ENCODE measurements at regions not wholly inside any gene's neighbourhood (a gene's known extent, or its start where the extent isn't known, plus 50 kb on each side); places are given as distances from the start of the nearest gene placed in this dataset.

DNA sequence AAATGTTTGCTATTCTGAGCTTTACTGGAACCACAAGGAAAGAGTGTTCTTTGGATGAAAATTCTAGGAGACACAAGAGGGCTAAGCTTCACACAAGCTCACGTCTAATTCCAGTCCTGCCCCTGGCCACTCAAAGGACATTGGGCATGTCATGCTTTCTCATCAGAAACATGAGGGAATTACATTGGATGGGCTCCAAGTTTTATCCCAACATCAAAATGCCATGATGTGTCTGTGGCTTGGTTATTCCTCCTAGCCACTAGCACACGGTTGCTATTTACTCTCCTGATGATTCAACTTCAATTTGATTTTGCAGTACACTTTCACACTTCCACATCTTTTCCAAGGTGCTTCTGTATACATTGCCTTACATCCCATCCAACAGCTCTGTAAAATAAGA is 149.6 kb upstream of the FAM9B start:
- Histone ChIP-seq H3K27me3 (ENCODE audit: insufficient read depth, poor library complexity, severe bottlenecking) (no peaks in the 10 kb centered on the region), H3K4me3 (replicated peaks; ENCODE audit: insufficient read depth, low read length) (no peak overlapping the region), H3K27ac (replicated peaks) (no peak overlapping the region)
- no peak for DNase-seq (ENCODE audit: low read depth in 1 of 2, low spot score in 1 of 2)
- TF ChIP-seq, protein P1, sequence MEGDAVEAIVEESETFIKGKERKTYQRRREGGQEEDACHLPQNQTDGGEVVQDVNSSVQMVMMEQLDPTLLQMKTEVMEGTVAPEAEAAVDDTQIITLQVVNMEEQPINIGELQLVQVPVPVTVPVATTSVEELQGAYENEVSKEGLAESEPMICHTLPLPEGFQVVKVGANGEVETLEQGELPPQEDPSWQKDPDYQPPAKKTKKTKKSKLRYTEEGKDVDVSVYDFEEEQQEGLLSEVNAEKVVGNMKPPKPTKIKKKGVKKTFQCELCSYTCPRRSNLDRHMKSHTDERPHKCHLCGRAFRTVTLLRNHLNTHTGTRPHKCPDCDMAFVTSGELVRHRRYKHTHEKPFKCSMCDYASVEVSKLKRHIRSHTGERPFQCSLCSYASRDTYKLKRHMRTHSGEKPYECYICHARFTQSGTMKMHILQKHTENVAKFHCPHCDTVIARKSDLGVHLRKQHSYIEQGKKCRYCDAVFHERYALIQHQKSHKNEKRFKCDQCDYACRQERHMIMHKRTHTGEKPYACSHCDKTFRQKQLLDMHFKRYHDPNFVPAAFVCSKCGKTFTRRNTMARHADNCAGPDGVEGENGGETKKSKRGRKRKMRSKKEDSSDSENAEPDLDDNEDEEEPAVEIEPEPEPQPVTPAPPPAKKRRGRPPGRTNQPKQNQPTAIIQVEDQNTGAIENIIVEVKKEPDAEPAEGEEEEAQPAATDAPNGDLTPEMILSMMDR (IDR thresholded peaks at IDR 0.05; ENCODE audit: insufficient read depth, low read length) = no peak
- TF ChIP-seq SPI1 (IDR thresholded peaks at IDR 0.05; ENCODE audit: borderline replicate concordance, low read depth) = no peak
- TF ChIP-seq, protein P2, sequence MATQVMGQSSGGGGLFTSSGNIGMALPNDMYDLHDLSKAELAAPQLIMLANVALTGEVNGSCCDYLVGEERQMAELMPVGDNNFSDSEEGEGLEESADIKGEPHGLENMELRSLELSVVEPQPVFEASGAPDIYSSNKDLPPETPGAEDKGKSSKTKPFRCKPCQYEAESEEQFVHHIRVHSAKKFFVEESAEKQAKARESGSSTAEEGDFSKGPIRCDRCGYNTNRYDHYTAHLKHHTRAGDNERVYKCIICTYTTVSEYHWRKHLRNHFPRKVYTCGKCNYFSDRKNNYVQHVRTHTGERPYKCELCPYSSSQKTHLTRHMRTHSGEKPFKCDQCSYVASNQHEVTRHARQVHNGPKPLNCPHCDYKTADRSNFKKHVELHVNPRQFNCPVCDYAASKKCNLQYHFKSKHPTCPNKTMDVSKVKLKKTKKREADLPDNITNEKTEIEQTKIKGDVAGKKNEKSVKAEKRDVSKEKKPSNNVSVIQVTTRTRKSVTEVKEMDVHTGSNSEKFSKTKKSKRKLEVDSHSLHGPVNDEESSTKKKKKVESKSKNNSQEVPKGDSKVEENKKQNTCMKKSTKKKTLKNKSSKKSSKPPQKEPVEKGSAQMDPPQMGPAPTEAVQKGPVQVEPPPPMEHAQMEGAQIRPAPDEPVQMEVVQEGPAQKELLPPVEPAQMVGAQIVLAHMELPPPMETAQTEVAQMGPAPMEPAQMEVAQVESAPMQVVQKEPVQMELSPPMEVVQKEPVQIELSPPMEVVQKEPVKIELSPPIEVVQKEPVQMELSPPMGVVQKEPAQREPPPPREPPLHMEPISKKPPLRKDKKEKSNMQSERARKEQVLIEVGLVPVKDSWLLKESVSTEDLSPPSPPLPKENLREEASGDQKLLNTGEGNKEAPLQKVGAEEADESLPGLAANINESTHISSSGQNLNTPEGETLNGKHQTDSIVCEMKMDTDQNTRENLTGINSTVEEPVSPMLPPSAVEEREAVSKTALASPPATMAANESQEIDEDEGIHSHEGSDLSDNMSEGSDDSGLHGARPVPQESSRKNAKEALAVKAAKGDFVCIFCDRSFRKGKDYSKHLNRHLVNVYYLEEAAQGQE (IDR thresholded peaks at IDR 0.05; ENCODE audit: insufficient replicate concordance, low read depth) = no peak
- no peak for TF ChIP-seq POLR2AphosphoS5 (IDR thresholded peaks at IDR 0.05; ENCODE audit: low read depth)
- no peak for TF ChIP-seq GABPA (IDR thresholded peaks at IDR 0.05; ENCODE audit: low read depth)

DNA sequence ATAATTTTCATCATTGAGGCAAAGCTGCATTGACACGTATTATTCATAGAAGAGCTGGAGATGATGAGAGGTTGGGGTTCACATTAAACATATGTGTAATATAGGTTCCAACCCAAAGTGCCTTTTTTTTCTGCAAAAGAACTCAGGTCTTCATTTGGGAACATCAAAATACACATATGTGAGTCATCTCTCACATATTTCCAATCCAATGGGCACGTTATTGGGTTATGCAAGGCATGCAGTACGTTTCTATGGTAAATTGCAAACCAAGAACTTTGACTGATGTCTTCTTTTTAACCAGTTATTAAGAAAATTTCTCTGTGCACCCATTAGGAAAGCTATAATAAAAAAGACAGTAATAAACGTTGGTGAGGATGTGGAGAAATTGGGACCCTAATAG is 150.3 kb upstream of the FAM9B start:
- no peak for DNase-seq (ENCODE audit: low read depth in 1 of 2, low spot score in 1 of 2)
- TF ChIP-seq POLR2AphosphoS5 (IDR thresholded peaks at IDR 0.05; ENCODE audit: low read depth) (no peak), SPI1 (IDR thresholded peaks at IDR 0.05; ENCODE audit: borderline replicate concordance, low read depth) (no peak), GABPA (IDR thresholded peaks at IDR 0.05; ENCODE audit: low read depth) (no peak)
- TF ChIP-seq, protein P1 (IDR thresholded peaks at IDR 0.05; ENCODE audit: insufficient read depth, low read length) = no peak
- no peaks in the 10 kb centered on the region for H3K27me3 ChIP-seq (ENCODE audit: insufficient read depth, poor library complexity, severe bottlenecking)
- no peak overlapping the region for H3K4me3 ChIP-seq (replicated peaks; ENCODE audit: insufficient read depth, low read length)
- H3K27ac ChIP-seq (replicated peaks) = no peak overlapping the region

DNA sequence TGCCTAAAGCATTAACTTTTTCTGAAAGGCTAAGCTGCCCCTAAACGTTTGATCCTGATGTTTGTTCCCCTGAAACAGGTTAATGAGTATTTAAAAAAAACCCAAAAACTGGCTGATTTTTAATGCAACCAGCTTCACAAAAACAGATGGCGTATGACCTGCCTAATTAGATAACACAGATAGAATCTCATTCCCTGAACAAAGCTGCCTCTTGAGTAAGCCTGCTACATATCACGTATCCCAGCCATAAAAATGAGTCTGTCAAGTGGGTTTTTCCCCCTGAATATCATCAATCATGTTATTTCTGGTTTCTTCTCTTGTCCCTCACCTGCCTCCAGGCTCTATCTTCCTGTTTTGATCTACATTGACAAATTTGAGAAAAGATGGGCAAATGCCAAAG is 154.2 kb upstream of the FAM9B start:
- Histone ChIP-seq H3K4me3 (replicated peaks; ENCODE audit: insufficient read depth, low read length) (no peak overlapping the region), H3K27ac (replicated peaks) (no peak overlapping the region), H3K27me3 (ENCODE audit: insufficient read depth, poor library complexity, severe bottlenecking) (no peaks in the 10 kb centered on the region)
- TF ChIP-seq GABPA (IDR thresholded peaks at IDR 0.05; ENCODE audit: low read depth) (no peak), SPI1 (IDR thresholded peaks at IDR 0.05; ENCODE audit: borderline replicate concordance, low read depth) (no peak), POLR2AphosphoS5 (IDR thresholded peaks at IDR 0.05; ENCODE audit: low read depth) (no peak)
- TF ChIP-seq, protein P1 (IDR thresholded peaks at IDR 0.05; ENCODE audit: insufficient read depth, low read length) = no peak
- TF ChIP-seq, protein P2 (IDR thresholded peaks at IDR 0.05; ENCODE audit: insufficient replicate concordance, low read depth) = no peak
- DNase-seq (ENCODE audit: low read depth in 1 of 2, low spot score in 1 of 2) = no peak

DNA sequence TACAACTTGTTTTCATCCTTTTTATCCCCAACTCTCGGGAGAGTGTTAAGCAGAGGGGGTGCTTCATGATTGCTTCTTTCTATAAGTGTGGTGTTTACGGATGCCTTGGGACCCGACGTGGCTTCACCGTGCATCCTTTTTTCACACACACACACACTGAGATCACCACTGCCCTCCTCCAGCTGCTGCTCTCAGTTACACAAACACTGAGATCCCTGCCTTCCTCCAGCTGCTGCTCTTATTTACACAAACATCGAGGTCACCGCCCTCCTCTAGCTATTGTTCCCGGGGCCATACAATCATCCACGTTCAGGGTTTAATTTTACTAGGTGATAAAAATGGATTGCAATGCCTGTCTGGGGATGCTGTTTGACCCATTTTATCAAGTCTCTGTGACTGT is 155.4 kb upstream of the FAM9B start:
- no peak for DNase-seq (ENCODE audit: low read depth in 1 of 2, low spot score in 1 of 2)
- TF ChIP-seq GABPA (IDR thresholded peaks at IDR 0.05; ENCODE audit: low read depth) = no peak
- no peak for TF ChIP-seq SPI1 (IDR thresholded peaks at IDR 0.05; ENCODE audit: borderline replicate concordance, low read depth)
- no peak for TF ChIP-seq POLR2AphosphoS5 (IDR thresholded peaks at IDR 0.05; ENCODE audit: low read depth)
- TF ChIP-seq, protein P1 (IDR thresholded peaks at IDR 0.05; ENCODE audit: insufficient read depth, low read length) = no peak
- TF ChIP-seq, protein P2 (IDR thresholded peaks at IDR 0.05; ENCODE audit: insufficient replicate concordance, low read depth) = no peak
- H3K27ac ChIP-seq (replicated peaks) = no peak overlapping the region
- H3K27me3 ChIP-seq (ENCODE audit: insufficient read depth, poor library complexity, severe bottlenecking) = no peaks in the 10 kb centered on the region
- no peak overlapping the region for H3K4me3 ChIP-seq (replicated peaks; ENCODE audit: insufficient read depth, low read length)
